ENCODE measurements at regions not wholly inside any gene's neighbourhood (a gene's known extent, or its start where the extent isn't known, plus 50 kb on each side); places are given as distances from the start of the nearest gene placed in this dataset.

DNA sequence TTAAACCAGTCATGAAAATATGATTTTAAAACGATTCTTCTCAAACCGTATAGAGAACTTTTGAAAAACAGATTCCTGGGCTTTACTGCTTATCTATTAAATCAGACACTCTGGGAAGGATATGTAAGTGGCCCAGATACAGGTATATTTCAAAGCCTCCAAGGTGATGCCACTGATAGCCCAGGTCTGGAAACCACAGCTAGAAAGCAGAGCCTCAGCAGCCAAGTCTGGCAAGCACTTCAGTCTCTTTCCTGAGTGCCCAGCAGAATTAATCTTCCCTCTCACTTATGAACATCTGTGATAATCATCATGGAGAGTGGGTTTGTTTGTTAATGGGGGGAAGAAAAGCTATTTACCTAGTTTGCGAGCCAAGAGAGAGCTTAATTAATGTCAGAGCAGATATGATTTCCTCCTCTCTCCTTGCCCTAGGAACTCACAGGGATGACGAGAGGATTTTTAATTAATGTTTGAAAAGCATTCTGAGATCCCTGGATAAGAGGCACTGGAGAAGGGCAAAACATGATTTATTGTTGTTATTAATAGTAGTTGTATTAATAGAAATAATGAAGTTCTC is 368.4 kb downstream of the TLE1 start:
- no peak overlapping the region for H4K91ac ChIP-seq (ENCODE audit: insufficient read length, low read depth, low read length)
- H3K9me3 Mint-ChIP-seq: peaks cover 27 to 35% of the 10 kb centered on the region in 2 experiments
- DNase-seq: no peak

More for the DNA sequence above, 368.4 kb downstream of the TLE1 start:
- Histone ChIP-seq H2AK5ac (ENCODE audit: insufficient read length, low read length) (no peak overlapping the region), H3K23ac (ENCODE audit: insufficient read length, low read depth, low read length) (no peak overlapping the region), H2BK20ac (ENCODE audit: low read depth, low read length, poor library complexity, severe bottlenecking) (no peak overlapping the region), H2AFZ (ENCODE audit: low read length) (no peak overlapping the region), H3K27me3 (ENCODE audit: insufficient read depth, low read length) (no peaks in the 10 kb centered on the region), H4K5ac (ENCODE audit: insufficient read length, low read depth, low read length) (no peak overlapping the region), H2BK5ac (ENCODE audit: insufficient read length, low read length) (no peak overlapping the region), H3K9ac (ENCODE audit: extremely low read depth, insufficient read length, low read length) (no peak overlapping the region), H3K4me2 (ENCODE audit: insufficient read depth, insufficient read length, low read length) (no peak overlapping the region), H2BK120ac (ENCODE audit: low read depth, low read length, poor library complexity, severe bottlenecking) (no peak overlapping the region), H3K27ac (ENCODE audit: insufficient read length, low read depth, low read length) (no peak overlapping the region), H2BK15ac (ENCODE audit: low read depth, low read length) (no peak overlapping the region), H3K9me3 (ENCODE audit: control insufficient read depth, low read depth, low read length) (no peaks in the 10 kb centered on the region), H3K23me2 (ENCODE audit: insufficient read length, low read depth, low read length, poor library complexity, severe bottlenecking) (no peaks in the 10 kb centered on the region), H3K4me1 (ENCODE audit: insufficient read depth, low read length) (no peaks in the 10 kb centered on the region), H4K8ac (replicated peaks; ENCODE audit: insufficient read length, low read depth, low read length) (no peak overlapping the region), H3K14ac (ENCODE audit: insufficient read depth, low read length) (no peak overlapping the region), H4K20me1 (ENCODE audit: control insufficient read depth, insufficient read depth, insufficient read length) (no peaks in the 10 kb centered on the region), H3K79me1 (ENCODE audit: insufficient read depth, low read depth, low read length, poor library complexity, severe bottlenecking) (no peaks in the 10 kb centered on the region), H3K56ac (ENCODE audit: insufficient read length, low read depth, low read length) (no peak overlapping the region), H3K4ac (ENCODE audit: low read depth, low read length) (no peak overlapping the region), H3T11ph (ENCODE audit: low read length) (no peak overlapping the region), H2BK12ac (ENCODE audit: insufficient read length, low read depth, low read length) (no peak overlapping the region), H3K18ac (ENCODE audit: insufficient read length, low read depth, low read length) (no peak overlapping the region), H3K79me2 (ENCODE audit: insufficient read depth, low read length) (no peaks in the 10 kb centered on the region)
- no CpG with 5 or more reads among the region's 4 CpGs for WGBS (ENCODE audit: extremely low coverage, insufficient read length, low lambda C conversion rate)
- Mint-ChIP-seq H3K27ac (no peak overlapping the region), H3K36me3 (ENCODE audit: insufficient read depth in 1 of 3, low read depth in 3 of 3) (peaks cover 6 to 40% (median 17%) of the 10 kb centered on the region in 3 experiments), H3K4me1 (no peaks in the 10 kb centered on the region), H3K4me3 (no peak overlapping the region), H3K27me3 (ENCODE audit: low read depth) (peaks cover 2% of the 10 kb centered on the region; the same call in 1 of the 2 replicates)
- TF ChIP-seq, protein P1, sequence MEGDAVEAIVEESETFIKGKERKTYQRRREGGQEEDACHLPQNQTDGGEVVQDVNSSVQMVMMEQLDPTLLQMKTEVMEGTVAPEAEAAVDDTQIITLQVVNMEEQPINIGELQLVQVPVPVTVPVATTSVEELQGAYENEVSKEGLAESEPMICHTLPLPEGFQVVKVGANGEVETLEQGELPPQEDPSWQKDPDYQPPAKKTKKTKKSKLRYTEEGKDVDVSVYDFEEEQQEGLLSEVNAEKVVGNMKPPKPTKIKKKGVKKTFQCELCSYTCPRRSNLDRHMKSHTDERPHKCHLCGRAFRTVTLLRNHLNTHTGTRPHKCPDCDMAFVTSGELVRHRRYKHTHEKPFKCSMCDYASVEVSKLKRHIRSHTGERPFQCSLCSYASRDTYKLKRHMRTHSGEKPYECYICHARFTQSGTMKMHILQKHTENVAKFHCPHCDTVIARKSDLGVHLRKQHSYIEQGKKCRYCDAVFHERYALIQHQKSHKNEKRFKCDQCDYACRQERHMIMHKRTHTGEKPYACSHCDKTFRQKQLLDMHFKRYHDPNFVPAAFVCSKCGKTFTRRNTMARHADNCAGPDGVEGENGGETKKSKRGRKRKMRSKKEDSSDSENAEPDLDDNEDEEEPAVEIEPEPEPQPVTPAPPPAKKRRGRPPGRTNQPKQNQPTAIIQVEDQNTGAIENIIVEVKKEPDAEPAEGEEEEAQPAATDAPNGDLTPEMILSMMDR (conservative IDR thresholded peaks at IDR 0.05): no peak

Data from H9 (cell line).